IMR-90 (cell line): ENCODE measurements at regions not wholly inside any gene's neighbourhood (a gene's known extent, or its start where the extent isn't known, plus 50 kb on each side); places are given as distances from the start of the nearest gene placed in this dataset.
"Not testable (repeated sequence)": the region's sequence is repeated elsewhere in the genome, so short reads cannot be mapped to it uniquely, and the experiment has no call there.

Experiments
- ATAC-seq: fragments of 200-7000 bp; cut with Tn5 transposase; 2 replicates; pipeline ENCODE4 v1.9.1; 2020; ENCODE audit warnings: low read depth, mild to moderate bottlenecking, moderate library complexity
- BruUV-seq: library from RNA; stranded (reverse); fragments of 400-500 nt; replicated peaks from 2 replicates; lab custom pipeline; 2021; lab: Mats Ljungman, UMichigan
- CTCF ChIA-PET: fragments of 300-600 bp; formaldehyde crosslinking; extraction: SDS; loops from one replicate; lab custom pipeline; 2021; ENCODE audit warnings: antibody characterized with exemption; lab: Yijun Ruan, JAX
- POLR2A ChIA-PET: fragments of 300-600 bp; sonication (Branson Sonifier 250); formaldehyde crosslinking; loops from one replicate; lab custom pipeline; 2022; ENCODE audit warnings: antibody characterized with exemption; ENCODE audit not compliant: unreplicated experiment; lab: Charles Lee
- DNase-seq: peaks from one replicate; pipeline ENCODE4 v3.0.0; 2013
- H2AFZ ChIP-seq: replicated peaks from 2 replicates; pipeline ENCODE3; 2013; ENCODE audit warnings: low read length, mild to moderate bottlenecking; ENCODE audit not compliant: poor library complexity
- H2AK5ac ChIP-seq: 2 replicates; pipeline ENCODE4 v1.6.1; 2013; ENCODE audit warnings: low read depth, low read length, inconsistent platforms
- H2AK9ac ChIP-seq: replicated peaks from 2 replicates; pipeline ENCODE3; 2013; ENCODE audit warnings: mild to moderate bottlenecking, low read depth, low read length, moderate library complexity; ENCODE audit not compliant: poor library complexity
- H2BK120ac ChIP-seq: 2 replicates; pipeline ENCODE4 v1.6.1; 2013; ENCODE audit warnings: low read depth, low read length, inconsistent platforms
- H2BK15ac ChIP-seq: 3 replicates; pipeline ENCODE4 v1.6.1; 2013; ENCODE audit warnings: low read depth, low read length, inconsistent platforms
- H2BK20ac ChIP-seq: 2 replicates; pipeline ENCODE4 v1.6.1; 2013; ENCODE audit warnings: low read depth, mild to moderate bottlenecking, inconsistent platforms, low read length, moderate library complexity
- H2BK5ac ChIP-seq: 2 replicates; pipeline ENCODE4 v1.6.1; 2013; ENCODE audit warnings: mild to moderate bottlenecking, low read depth, low read length, inconsistent platforms; ENCODE audit not compliant: poor library complexity, severe bottlenecking
- H3K14ac ChIP-seq: replicated peaks from 2 replicates; pipeline ENCODE4 v1.6.1; 2013; ENCODE audit warnings: low read depth, low read length, inconsistent platforms
- H3K18ac ChIP-seq: 2 replicates; pipeline ENCODE4 v1.6.1; 2013; ENCODE audit warnings: low read depth, low read length, control low read depth
- H3K23ac ChIP-seq: 2 replicates; pipeline ENCODE4 v1.6.1; 2013; ENCODE audit warnings: low read depth, low read length, inconsistent platforms
- H3K27ac ChIP-seq: 2 replicates; pipeline ENCODE4 v1.5.1; 2013; ENCODE audit warnings: mild to moderate bottlenecking, control low read depth, low read length; ENCODE audit not compliant: insufficient read depth
- H3K27me3 ChIP-seq: 2 replicates; pipeline ENCODE4 v1.6.1; 2013; ENCODE audit warnings: low read length; ENCODE audit not compliant: control insufficient read depth, insufficient read depth
- H3K36me3 ChIP-seq: 2 replicates; pipeline ENCODE4 v1.6.1; 2013; ENCODE audit warnings: low read length, mixed read lengths; ENCODE audit not compliant: control insufficient read depth, insufficient read depth
- H3K4ac ChIP-seq: 2 replicates; pipeline ENCODE4 v1.6.1; 2013; ENCODE audit warnings: low read depth, low read length, inconsistent platforms
- H3K4me1 ChIP-seq: 2 replicates; pipeline ENCODE4 v1.6.1; 2013; ENCODE audit warnings: low read length, mixed read lengths; ENCODE audit not compliant: control insufficient read depth, insufficient read depth
- H3K4me2 ChIP-seq: 2 replicates; pipeline ENCODE4 v1.6.1; 2013; ENCODE audit warnings: low read depth, mild to moderate bottlenecking, control low read depth, low read length, moderate library complexity
- H3K4me3 ChIP-seq: 2 replicates; pipeline ENCODE4 v1.5.1; 2013; ENCODE audit warnings: low read depth, mild to moderate bottlenecking, control low read depth, low read length, moderate library complexity; ENCODE audit not compliant: insufficient read depth
- H3K56ac ChIP-seq: 2 replicates; pipeline ENCODE4 v1.6.1; 2013; ENCODE audit warnings: low read length, inconsistent platforms; ENCODE audit not compliant: insufficient read depth; ENCODE audit errors: extremely low read depth
- H3K79me1 ChIP-seq, 2 experiments: 2 replicates each; pipeline ENCODE4 v1.6.1; 2013; ENCODE audit warnings: low read length in 2 of 2, inconsistent platforms in 1 of 2, low read depth in 1 of 2
- H3K9ac ChIP-seq: 2 replicates; pipeline ENCODE4 v1.6.1; 2013; ENCODE audit warnings: low read depth, low read length, control low read depth
- H3K9me1 ChIP-seq: 2 replicates; pipeline ENCODE4 v1.6.1; 2013; ENCODE audit warnings: low read length, inconsistent platforms; ENCODE audit not compliant: insufficient read depth
- H3K9me3 ChIP-seq: 2 replicates; pipeline ENCODE4 v1.6.1; 2013; ENCODE audit warnings: low read length; ENCODE audit not compliant: control insufficient read depth, insufficient read depth
- H4K20me1 ChIP-seq: 2 replicates; pipeline ENCODE4 v1.6.1; 2013; ENCODE audit warnings: low read length, inconsistent platforms; ENCODE audit not compliant: insufficient read depth
- H4K5ac ChIP-seq: 2 replicates; pipeline ENCODE4 v1.6.1; 2013; ENCODE audit warnings: mild to moderate bottlenecking, low read depth, low read length, control low read depth
- H4K8ac ChIP-seq, 2 experiments: 2 replicates each; pipeline ENCODE4 v1.6.1; 2013; ENCODE audit warnings: low read depth in 2 of 2, low read length in 2 of 2, control low read depth in 1 of 2, inconsistent platforms in 1 of 2
- H4K91ac ChIP-seq: 2 replicates; pipeline ENCODE4 v1.6.1; 2013; ENCODE audit warnings: low read depth, low read length, inconsistent platforms; ENCODE audit not compliant: insufficient read depth
- WGBS, 2 experiments: methylation state at CpG; one replicate each; pipeline versions ENCODE4 v1.1.5 to v1.1.7; 2013; ENCODE audit warnings: missing lambda C conversion rate in 2 of 2; ENCODE audit not compliant: insufficient read length in 1 of 2; ENCODE audit errors: extremely low coverage in 2 of 2; 5-methylcytosine and 5-hydroxymethylcytosine counted together
- dilution Hi-C: fragments of 300-500 bp; cut with HindIII; formaldehyde crosslinking; loops from one replicate; pipeline ENCODE4 v1.14.3; 2018; ENCODE audit warnings: low sequenced_read_pairs; ENCODE audit not compliant: unreplicated experiment
- in situ Hi-C: fragments of 300-500 bp; cut with MboI; formaldehyde crosslinking; loops from 3 replicates; pipeline ENCODE4 v1.14.3; 2019; ENCODE audit warnings: low sequenced_read_pairs, inconsistent platforms, mixed read lengths
- intact Hi-C: fragments of 100-400 bp; cut with micrococcal nuclease; formaldehyde crosslinking; loops from 2 replicates; pipeline ENCODE4 v1.10.0; 2022

DNA sequence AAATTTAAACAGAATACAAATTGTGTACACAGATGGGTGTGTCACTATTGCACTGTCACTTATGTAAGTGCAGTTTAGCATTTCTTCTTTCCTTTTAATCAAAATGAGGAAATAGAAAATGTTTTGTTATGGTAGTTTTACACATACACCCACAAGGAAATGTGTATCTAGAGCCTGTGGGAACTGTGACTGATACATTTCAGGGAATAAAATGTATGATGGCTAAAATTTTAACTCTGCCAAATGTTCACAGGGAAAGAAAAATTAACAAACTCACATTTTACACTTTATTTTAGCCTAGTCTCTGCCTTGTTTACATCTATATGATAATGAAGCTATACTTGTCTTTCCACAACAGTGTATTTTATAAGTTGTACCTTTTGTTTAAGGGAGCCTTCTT is 66.4 kb upstream of the NBPF19 start:
- H3K23ac ChIP-seq, H4K91ac ChIP-seq, H2BK15ac ChIP-seq, H3K56ac ChIP-seq, H4K20me1 ChIP-seq, ATAC-seq, H3K27me3 ChIP-seq, DNase-seq, H2BK20ac ChIP-seq, H4K5ac ChIP-seq, H4K8ac ChIP-seq, POLR2A ChIA-PET, H3K4me1 ChIP-seq, H3K4ac ChIP-seq, BruUV-seq, H3K36me3 ChIP-seq, H3K9me1 ChIP-seq, CTCF ChIA-PET, H3K9ac ChIP-seq, H2BK120ac ChIP-seq, H3K4me3 ChIP-seq, H3K18ac ChIP-seq, H2AK5ac ChIP-seq, in situ Hi-C loops, H2AK9ac ChIP-seq, intact Hi-C loops, H3K14ac ChIP-seq, dilution Hi-C loops, H3K79me1 ChIP-seq, H3K4me2 ChIP-seq, H3K27ac ChIP-seq, H2AFZ ChIP-seq, H3K9me3 ChIP-seq, H2BK5ac ChIP-seq: not testable (repeated sequence)

- H2AFZ ChIP-seq, H2BK5ac ChIP-seq, H3K14ac ChIP-seq, H2BK120ac ChIP-seq, H2BK15ac ChIP-seq, H3K27ac ChIP-seq, ATAC-seq, H4K8ac ChIP-seq, BruUV-seq, H3K9me1 ChIP-seq, DNase-seq, H3K9ac ChIP-seq, H3K4me2 ChIP-seq, H2AK5ac ChIP-seq, H3K18ac ChIP-seq, dilution Hi-C loops, H2AK9ac ChIP-seq, H3K79me1 ChIP-seq, CTCF ChIA-PET, H3K56ac ChIP-seq, H4K20me1 ChIP-seq, H3K36me3 ChIP-seq, in situ Hi-C loops, H3K27me3 ChIP-seq, H3K4me3 ChIP-seq, H3K23ac ChIP-seq, H4K5ac ChIP-seq, H4K91ac ChIP-seq, H3K4me1 ChIP-seq, H3K9me3 ChIP-seq, intact Hi-C loops, POLR2A ChIA-PET, H3K4ac ChIP-seq, H2BK20ac ChIP-seq: not testable (repeated sequence)
- WGBS, 2 experiments: no CpG with 5 or more reads among the region's 1 CpG
Observed at GRCh38 chr1:149415373-149415772, 59.5 kb upstream of the NBPF19 start.
